Posterior vena cava (tissue), 2 donors: ENCODE measurements at regions not wholly inside any gene's neighbourhood (a gene's known extent, or its start where the extent isn't known, plus 50 kb on each side); places are given as distances from the start of the nearest gene placed in this dataset.

ENCODE experiments used
- DNase-seq: peaks from one replicate; pipeline ENCODE4 v3.0.0-alpha.2; 2020; ENCODE audit warnings: low spot score
- intact Hi-C, 2 donors: fragments of 100-400 bp; cut with DNase I; formaldehyde crosslinking; loops; one replicate each; pipeline versions ENCODE4 v1.14.1 to v1.14.2; 2022 to 2023
- donor health status: DM: yes; HTN: yes; CAD: no.
- donor health status: DM: yes; HTN: yes; CAD: no.

DNA sequence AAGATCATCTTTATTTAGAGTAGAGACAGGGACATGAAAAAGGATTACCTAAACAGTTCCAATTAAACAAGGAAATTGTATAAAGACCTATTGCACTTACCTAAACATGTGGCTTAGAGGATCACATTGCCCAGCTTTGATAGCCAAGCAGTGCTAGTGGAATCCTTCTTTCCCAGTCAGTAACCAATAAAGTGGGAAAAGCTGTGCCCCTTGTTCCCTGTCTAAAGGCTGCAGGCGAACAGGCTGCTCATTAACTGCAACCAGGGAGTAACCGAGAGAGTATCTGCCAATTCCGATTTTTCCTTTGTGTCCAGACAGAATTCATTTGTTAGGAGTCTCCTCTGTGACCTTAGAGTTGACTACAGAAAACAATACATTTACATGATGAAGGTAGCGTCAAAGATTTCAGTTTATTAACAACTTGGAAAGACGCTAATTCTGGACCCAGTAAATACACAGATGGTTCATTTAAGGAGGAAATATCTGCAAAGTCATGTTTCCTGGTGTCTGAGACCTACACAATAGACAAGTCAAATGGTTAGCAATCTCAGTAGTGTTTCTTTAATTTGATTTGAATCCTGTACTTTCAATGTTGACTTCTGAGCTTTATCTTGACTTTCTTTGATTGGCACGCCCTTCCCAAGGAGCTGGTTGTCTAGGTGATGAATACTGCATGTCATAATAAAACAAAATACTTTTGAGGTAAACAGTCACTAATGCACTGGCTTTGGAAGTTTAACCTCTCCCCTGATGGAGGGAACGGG lies 57.3 kb upstream of the MET start:
- intact Hi-C loops, result no loop called here
- no peak for DNase-seq

DNA sequence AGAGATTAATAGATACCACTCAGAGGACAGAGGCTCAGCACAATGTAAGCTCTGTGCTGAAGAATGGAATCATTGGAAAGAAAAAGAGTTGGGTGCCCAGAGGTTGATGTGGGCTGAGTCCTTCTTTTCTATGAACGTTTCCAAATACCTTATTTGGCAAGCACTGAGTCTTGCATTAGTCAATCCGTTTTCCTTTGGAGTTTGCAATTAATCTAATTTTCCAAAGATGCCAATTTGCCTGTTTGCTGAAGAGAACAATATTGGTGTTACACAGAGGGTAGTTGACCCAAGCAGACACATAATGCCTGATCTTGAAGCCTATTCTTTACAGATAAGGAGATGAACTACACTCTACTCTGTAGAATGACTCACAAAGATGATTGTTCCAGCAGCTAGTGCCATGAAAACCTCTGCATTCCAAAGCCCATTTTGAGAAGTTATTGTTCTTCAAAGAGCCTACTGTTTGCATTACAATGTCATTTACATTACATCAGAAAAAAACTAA lies 55.4 kb upstream of the MET start:
- intact Hi-C loops, result no loop called here
- no peak for DNase-seq

DNA sequence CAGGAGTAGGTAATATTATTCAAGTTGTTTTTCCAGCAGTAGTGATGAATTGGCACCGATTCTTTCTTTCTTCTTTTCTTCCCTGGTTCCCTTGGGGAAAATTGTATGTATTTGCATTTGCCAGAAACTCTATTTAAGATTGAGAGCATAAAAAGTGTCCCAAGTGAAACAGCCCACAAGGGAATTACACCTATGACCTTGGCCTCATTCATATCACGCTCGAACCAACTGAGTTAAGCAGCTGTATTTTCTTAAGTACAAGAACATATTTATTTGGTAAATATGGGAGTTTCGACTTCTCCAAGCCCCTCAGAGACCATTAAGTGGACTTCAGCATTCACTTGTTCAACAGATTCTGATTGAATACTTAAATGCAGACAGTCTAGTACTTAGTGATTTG lies 54.1 kb upstream of the MET start:
- no peak for DNase-seq
- intact Hi-C loops, result no loop called here

DNA sequence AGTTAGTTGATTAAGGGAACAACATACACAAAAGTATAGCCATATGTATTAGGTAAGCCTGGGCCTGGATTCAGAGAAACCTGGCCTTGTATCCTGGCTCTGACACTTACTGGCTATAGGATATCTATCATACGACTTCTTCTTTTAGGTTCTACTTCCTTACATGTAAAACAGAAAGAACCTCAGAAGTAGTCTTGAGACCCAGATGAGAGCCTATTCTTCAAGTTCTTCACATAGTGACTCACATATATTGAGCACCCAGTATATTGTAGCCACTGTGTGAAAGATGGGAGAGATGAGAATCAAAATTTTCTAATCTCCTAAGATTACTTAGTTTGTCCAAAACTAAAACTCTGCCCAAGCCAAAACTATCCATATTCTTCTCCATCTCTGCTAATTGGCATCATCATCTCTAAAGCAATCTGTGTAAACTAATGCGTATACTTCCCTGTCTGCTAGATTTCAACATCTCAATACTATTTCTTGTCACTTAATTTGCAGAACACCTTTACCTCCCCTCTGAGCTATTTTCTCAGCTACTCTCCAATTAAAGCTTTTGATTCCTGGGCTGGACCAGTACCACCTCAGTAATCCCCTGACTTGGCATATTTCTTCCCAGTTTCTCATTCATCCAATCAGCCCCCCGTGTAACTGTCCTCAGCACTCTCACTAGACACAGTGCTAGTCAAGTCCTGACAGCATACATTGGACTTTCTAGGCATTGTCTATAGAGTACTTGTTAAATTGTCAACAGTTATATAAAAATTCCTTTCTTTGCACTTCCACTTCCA lies 53.5 kb upstream of the MET start:
- intact Hi-C loops, result no loop called here

DNA sequence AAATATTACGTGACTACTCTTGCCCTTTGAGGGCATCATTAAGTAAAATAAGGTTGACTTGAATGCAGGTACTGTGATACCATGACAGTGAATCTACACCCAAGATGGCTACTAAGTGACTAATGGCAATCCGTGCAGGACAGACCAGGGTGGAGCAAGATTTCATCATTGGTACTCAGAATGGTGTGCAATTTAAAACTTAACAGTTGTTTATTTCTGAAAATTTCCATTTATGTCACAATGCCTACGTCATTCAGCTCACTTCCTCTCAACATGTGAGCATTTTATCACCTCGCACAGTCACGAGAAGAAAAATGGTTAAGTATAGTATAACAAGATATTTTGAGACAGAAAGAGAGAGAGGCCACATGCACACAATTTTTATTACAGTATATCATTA lies 50.3 kb upstream of the MET start:
- intact Hi-C loops, result loop anchor here in 1 of 2 donors (5.0 kb wide), 1 partner anchor 879 kb away; no protein-coding TSS in a partner anchor

More for the DNA sequence above, 53.5 kb upstream of the MET start:
- no peak for DNase-seq

More for the DNA sequence above, 50.3 kb upstream of the MET start:
- no peak for DNase-seq
